ENCODE measurements at regions not wholly inside any gene's neighbourhood (a gene's known extent, or its start where the extent isn't known, plus 50 kb on each side); places are given as distances from the start of the nearest gene placed in this dataset.

DNA sequence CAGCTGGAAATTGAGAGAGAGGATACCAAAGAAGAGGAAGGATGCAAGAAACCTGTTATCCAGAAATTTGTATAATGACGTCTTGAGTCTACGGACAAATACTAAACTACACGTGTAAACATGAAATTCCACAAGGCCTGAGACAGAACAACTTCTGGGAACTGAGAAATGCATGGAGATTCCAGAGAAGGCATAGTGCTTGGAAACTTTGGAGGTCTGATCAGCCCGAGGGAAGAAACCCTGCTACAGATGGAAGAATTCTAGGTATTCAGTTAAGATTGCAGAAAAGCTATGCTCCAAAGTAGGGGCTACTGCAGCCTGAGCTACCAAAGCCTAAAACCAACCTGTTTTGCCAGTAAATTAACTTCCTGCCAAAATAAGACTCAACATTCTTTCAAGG lies 120.4 kb downstream of the PDCL3 start:
- TF ChIP-seq, protein P1, sequence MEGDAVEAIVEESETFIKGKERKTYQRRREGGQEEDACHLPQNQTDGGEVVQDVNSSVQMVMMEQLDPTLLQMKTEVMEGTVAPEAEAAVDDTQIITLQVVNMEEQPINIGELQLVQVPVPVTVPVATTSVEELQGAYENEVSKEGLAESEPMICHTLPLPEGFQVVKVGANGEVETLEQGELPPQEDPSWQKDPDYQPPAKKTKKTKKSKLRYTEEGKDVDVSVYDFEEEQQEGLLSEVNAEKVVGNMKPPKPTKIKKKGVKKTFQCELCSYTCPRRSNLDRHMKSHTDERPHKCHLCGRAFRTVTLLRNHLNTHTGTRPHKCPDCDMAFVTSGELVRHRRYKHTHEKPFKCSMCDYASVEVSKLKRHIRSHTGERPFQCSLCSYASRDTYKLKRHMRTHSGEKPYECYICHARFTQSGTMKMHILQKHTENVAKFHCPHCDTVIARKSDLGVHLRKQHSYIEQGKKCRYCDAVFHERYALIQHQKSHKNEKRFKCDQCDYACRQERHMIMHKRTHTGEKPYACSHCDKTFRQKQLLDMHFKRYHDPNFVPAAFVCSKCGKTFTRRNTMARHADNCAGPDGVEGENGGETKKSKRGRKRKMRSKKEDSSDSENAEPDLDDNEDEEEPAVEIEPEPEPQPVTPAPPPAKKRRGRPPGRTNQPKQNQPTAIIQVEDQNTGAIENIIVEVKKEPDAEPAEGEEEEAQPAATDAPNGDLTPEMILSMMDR (IDR thresholded peaks at IDR 0.05; ENCODE audit: poor library complexity) = no peak
- TF ChIP-seq EZH2phosphoT487 (IDR thresholded peaks at IDR 0.05; ENCODE audit: low read depth, severe bottlenecking, unreplicated experiment) = no peak
